DND-41 (cell line): ENCODE measurements at regions not wholly inside any gene's neighbourhood (a gene's known extent, or its start where the extent isn't known, plus 50 kb on each side); places are given as distances from the start of the nearest gene placed in this dataset.

Experiments used
- ATAC-seq: fragments of 200-7000 bp; cut with Tn5 transposase; 3 replicates; pipeline ENCODE4 v1.9.1; 2021; ENCODE audit warnings: low read depth; ENCODE audit not compliant: insufficient read depth
- DNase-seq: peaks from one replicate; pipeline ENCODE4 v3.0.0-alpha.2; 2020
- H2AFZ ChIP-seq: 2 replicates; pipeline ENCODE4 v1.6.0; 2012; ENCODE audit warnings: low read depth, low read length
- H3K27ac ChIP-seq: 2 replicates; pipeline ENCODE4 v1.5.1; 2012; ENCODE audit warnings: low read length, inconsistent platforms
- H3K27me3 ChIP-seq: fragments of 200-600 bp; sonication (generic); 2 replicates; pipeline ENCODE4 v1.6.0; 2012; ENCODE audit warnings: low read length, mild to moderate bottlenecking, inconsistent platforms; ENCODE audit not compliant: insufficient read depth, poor library complexity
- H3K36me3 ChIP-seq: 2 replicates; pipeline ENCODE4 v1.5.1; 2012; ENCODE audit warnings: low read length, inconsistent platforms; ENCODE audit not compliant: insufficient read depth
- H3K4me1 ChIP-seq: 2 replicates; pipeline ENCODE4 v1.5.1; 2012; ENCODE audit warnings: mild to moderate bottlenecking, low read length; ENCODE audit not compliant: insufficient read depth
- H3K4me2 ChIP-seq: 2 replicates; pipeline ENCODE4 v1.6.0; 2012; ENCODE audit warnings: mild to moderate bottlenecking, moderate library complexity, low read length, inconsistent platforms; ENCODE audit not compliant: insufficient read depth
- H3K4me3 ChIP-seq, 2 experiments: fragments of 200-600 bp in 1 of 2; shearing (Covaris generic) in 1 of 2; 2 replicates each; pipeline ENCODE4 v1.5.1; 2012 to 2016; ENCODE audit warnings: inconsistent platforms in 2 of 2, low read length in 2 of 2, mild to moderate bottlenecking in 2 of 2, low read depth in 1 of 2, moderate library complexity in 1 of 2
- H3K79me2 ChIP-seq: 2 replicates; pipeline ENCODE4 v1.6.0; 2012; ENCODE audit warnings: low read length, inconsistent platforms; ENCODE audit not compliant: insufficient read depth
- H3K9ac ChIP-seq: 2 replicates; pipeline ENCODE4 v1.6.0; 2012; ENCODE audit warnings: low read depth, mild to moderate bottlenecking, inconsistent platforms, low read length, moderate library complexity
- H3K9me3 ChIP-seq: 2 replicates; pipeline ENCODE4 v1.5.1; 2012; ENCODE audit warnings: low read length, moderate library complexity, mild to moderate bottlenecking, inconsistent platforms; ENCODE audit not compliant: insufficient read depth, severe bottlenecking
- H4K20me1 ChIP-seq: 2 replicates; pipeline ENCODE4 v1.6.0; 2012; ENCODE audit warnings: low read length; ENCODE audit not compliant: insufficient read depth
- EZH2 ChIP-seq: IDR thresholded peaks from 3 replicates; pipeline ENCODE4 v1.6.1; 2012; ENCODE audit warnings: borderline replicate concordance, low read depth, mild to moderate bottlenecking, moderate library complexity, low read length, inconsistent platforms; ENCODE audit not compliant: severe bottlenecking
- TF ChIP-seq, protein P1 (sequence below): IDR thresholded peaks from 2 replicates; pipeline ENCODE4 v1.5.1; 2012; ENCODE audit warnings: borderline replicate concordance, low read length, moderate library complexity, mild to moderate bottlenecking; ENCODE audit not compliant: poor library complexity, severe bottlenecking; ENCODE audit errors: extremely low read depth

DNA sequence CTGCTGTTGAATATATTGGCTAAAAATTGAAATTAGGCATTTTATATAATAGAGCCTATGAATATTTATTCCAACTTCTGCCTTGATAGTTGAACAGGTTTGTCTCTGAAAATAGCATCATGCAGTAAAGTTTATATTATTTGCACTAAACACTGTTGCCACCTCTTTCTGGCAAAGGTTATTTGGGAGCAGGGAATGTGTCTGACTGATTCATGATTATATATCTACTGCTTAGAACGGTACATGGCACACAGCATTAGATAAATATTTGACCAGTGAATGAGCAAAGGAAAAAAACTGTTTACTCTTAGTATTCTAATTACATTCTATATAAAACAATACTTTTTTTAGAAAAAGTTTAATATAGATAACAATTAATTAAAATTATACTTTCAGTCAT lies 123.1 kb upstream of the MGAT4C start:
- Histone ChIP-seq H3K4me3 (no peak overlapping the region), H2AFZ (no peak overlapping the region), H3K79me2 (no peaks in the 10 kb centered on the region), H3K9ac (no peak overlapping the region), H3K27ac (no peak overlapping the region), H4K20me1 (no peaks in the 10 kb centered on the region), H3K36me3 (no peaks in the 10 kb centered on the region), H3K9me3 (no peaks in the 10 kb centered on the region), H3K27me3 (no peaks in the 10 kb centered on the region), H3K4me2 (no peak overlapping the region), H3K4me1 (no peaks in the 10 kb centered on the region)
- DNase-seq (no peak), ATAC-seq (no peak)
- no peak for TF ChIP-seq EZH2
- TF ChIP-seq, protein P1, sequence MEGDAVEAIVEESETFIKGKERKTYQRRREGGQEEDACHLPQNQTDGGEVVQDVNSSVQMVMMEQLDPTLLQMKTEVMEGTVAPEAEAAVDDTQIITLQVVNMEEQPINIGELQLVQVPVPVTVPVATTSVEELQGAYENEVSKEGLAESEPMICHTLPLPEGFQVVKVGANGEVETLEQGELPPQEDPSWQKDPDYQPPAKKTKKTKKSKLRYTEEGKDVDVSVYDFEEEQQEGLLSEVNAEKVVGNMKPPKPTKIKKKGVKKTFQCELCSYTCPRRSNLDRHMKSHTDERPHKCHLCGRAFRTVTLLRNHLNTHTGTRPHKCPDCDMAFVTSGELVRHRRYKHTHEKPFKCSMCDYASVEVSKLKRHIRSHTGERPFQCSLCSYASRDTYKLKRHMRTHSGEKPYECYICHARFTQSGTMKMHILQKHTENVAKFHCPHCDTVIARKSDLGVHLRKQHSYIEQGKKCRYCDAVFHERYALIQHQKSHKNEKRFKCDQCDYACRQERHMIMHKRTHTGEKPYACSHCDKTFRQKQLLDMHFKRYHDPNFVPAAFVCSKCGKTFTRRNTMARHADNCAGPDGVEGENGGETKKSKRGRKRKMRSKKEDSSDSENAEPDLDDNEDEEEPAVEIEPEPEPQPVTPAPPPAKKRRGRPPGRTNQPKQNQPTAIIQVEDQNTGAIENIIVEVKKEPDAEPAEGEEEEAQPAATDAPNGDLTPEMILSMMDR = no peak

DNA sequence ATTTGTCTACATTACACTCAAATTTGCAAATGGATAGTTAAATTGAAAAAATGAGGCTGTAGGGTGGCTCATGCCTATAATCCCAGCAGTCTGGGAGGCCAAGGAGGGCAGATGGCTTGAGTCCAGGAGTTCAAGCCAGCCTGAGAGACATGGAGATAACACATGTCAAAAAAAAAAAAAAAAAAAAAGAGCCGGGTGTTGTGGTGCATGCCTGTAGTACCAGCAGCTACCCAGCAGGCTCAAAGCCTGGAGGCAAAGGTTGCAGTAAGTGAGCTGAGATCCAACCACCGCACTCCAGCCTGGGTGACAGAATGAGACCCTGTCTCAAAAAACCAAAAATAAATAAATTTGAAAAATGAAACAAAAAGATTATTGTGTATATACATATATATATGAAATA lies 119.9 kb upstream of the MGAT4C start:
- H3K27ac ChIP-seq = no peak overlapping the region
- ATAC-seq (no peak), DNase-seq (no peak)
- no peak overlapping the region for H2AFZ ChIP-seq
- H3K9me3 ChIP-seq = no peaks in the 10 kb centered on the region
- no peaks in the 10 kb centered on the region for H4K20me1 ChIP-seq
- no peak overlapping the region for H3K9ac ChIP-seq
- TF ChIP-seq EZH2 = no peak
- TF ChIP-seq, protein P1 = no peak
- no peaks in the 10 kb centered on the region for H3K79me2 ChIP-seq
- no peak overlapping the region for H3K4me3 ChIP-seq
- H3K27me3 ChIP-seq = no peaks in the 10 kb centered on the region
- no peaks in the 10 kb centered on the region for H3K36me3 ChIP-seq
- no peak overlapping the region for H3K4me2 ChIP-seq
- H3K4me1 ChIP-seq = no peaks in the 10 kb centered on the region

GRCh38 chr12:86373813-86374212 lies 117.6 kb upstream of the MGAT4C start:
- H3K4me1 ChIP-seq = no peaks in the 10 kb centered on the region
- H3K27ac ChIP-seq = no peak overlapping the region
- no peaks in the 10 kb centered on the region for H3K27me3 ChIP-seq
- H3K9me3 ChIP-seq = no peaks in the 10 kb centered on the region
- no peaks in the 10 kb centered on the region for H3K79me2 ChIP-seq
- H3K36me3 ChIP-seq = no peaks in the 10 kb centered on the region
- H3K9ac ChIP-seq = no peak overlapping the region
- H4K20me1 ChIP-seq = no peaks in the 10 kb centered on the region
- TF ChIP-seq, protein P1 = no peak
- no peak for TF ChIP-seq EZH2
- H2AFZ ChIP-seq = no peak overlapping the region
- DNase-seq (no peak), ATAC-seq (no peak)
- H3K4me2 ChIP-seq = no peak overlapping the region
- H3K4me3 ChIP-seq = no peak overlapping the region

- Histone ChIP-seq H3K9me3 (no peaks in the 10 kb centered on the region), H3K36me3 (no peaks in the 10 kb centered on the region), H3K4me3 (no peak overlapping the region), H3K9ac (no peak overlapping the region), H4K20me1 (no peaks in the 10 kb centered on the region), H3K27me3 (no peaks in the 10 kb centered on the region), H3K79me2 (no peaks in the 10 kb centered on the region), H2AFZ (no peak overlapping the region), H3K27ac (no peak overlapping the region), H3K4me2 (no peak overlapping the region), H3K4me1 (no peaks in the 10 kb centered on the region)
- TF ChIP-seq, protein P1 = no peak
- no peak for TF ChIP-seq EZH2
- ATAC-seq (no peak), DNase-seq (no peak)
These were observed 110.9 kb upstream of the MGAT4C start for GRCh38 chr12:86367137-86367536.
